Liver (tissue), 8 donors: ENCODE measurements at regions not wholly inside any gene's neighbourhood (a gene's known extent, or its start where the extent isn't known, plus 50 kb on each side); places are given as distances from the start of the nearest gene placed in this dataset.

ENCODE experiments used
- DNase-seq: peaks from one replicate; pipeline ENCODE4 v3.0.0-alpha.2; 2017; ENCODE audit warnings: low spot score
- H3K27ac ChIP-seq, 2 donors: one replicate each; pipeline ENCODE4 v1.7.0; 2013; ENCODE audit warnings: inconsistent platforms in 2 of 2, low read length in 2 of 2, control low read depth in 1 of 2, low read depth in 1 of 2, mild to moderate bottlenecking in 1 of 2
- H3K27me3 ChIP-seq, 4 donors: one replicate each; pipeline versions ENCODE4 v1.6.1 to v1.7.0; 2013; ENCODE audit warnings: low read length in 3 of 4, inconsistent platforms in 1 of 4, mild to moderate bottlenecking in 1 of 4, moderate library complexity in 1 of 4; ENCODE audit not compliant: control insufficient read depth in 4 of 4, insufficient read depth in 4 of 4
- H3K36me3 ChIP-seq, 4 donors: one replicate each; pipeline versions ENCODE4 v1.6.1 to v1.7.0; 2013; ENCODE audit warnings: low read length in 3 of 4, mild to moderate bottlenecking in 3 of 4, low read depth in 1 of 4, moderate library complexity in 1 of 4; ENCODE audit not compliant: control insufficient read depth in 4 of 4, insufficient read depth in 3 of 4
- H3K4me1 ChIP-seq, 4 donors: one replicate each; pipeline versions ENCODE4 v1.6.1 to v1.7.0; 2013; ENCODE audit warnings: low read length in 3 of 4, mild to moderate bottlenecking in 3 of 4, moderate library complexity in 1 of 4; ENCODE audit not compliant: control insufficient read depth in 4 of 4, insufficient read depth in 4 of 4
- H3K4me3 ChIP-seq, 3 donors: one replicate each; pipeline versions ENCODE4 v1.6.1 to v1.7.0; 2013; ENCODE audit warnings: low read length in 3 of 3, control low read depth in 1 of 3, low read depth in 1 of 3, mild to moderate bottlenecking in 1 of 3
- H3K9ac ChIP-seq, 2 donors: one replicate each; pipeline ENCODE4 v1.7.0; 2013; ENCODE audit warnings: low read length in 2 of 2, mild to moderate bottlenecking in 2 of 2, moderate library complexity in 2 of 2, control low read depth in 1 of 2, low read depth in 1 of 2
- H3K9me3 ChIP-seq, 4 donors: one replicate each; pipeline versions ENCODE4 v1.6.1 to v1.7.0; 2013; ENCODE audit warnings: low read length in 3 of 4; ENCODE audit not compliant: control insufficient read depth in 4 of 4
- EGR1 ChIP-seq, 2 donors: IDR thresholded peaks; 2 replicates each; pipeline ENCODE4 v1.6.1; 2016 to 2018; ENCODE audit warnings: antibody characterized with exemption in 2 of 2, low read depth in 2 of 2
- FOXA2 ChIP-seq: IDR thresholded peaks from 2 replicates; pipeline ENCODE4 v1.6.1; 2016; ENCODE audit warnings: antibody characterized with exemption
- GABPA ChIP-seq, 2 donors: IDR thresholded peaks in 1 of 2; conservative IDR thresholded peaks in 1 of 2; 2 replicates each; pipeline ENCODE4 v1.6.1; 2016; ENCODE audit warnings: antibody characterized with exemption in 2 of 2, mild to moderate bottlenecking in 1 of 2, moderate library complexity in 1 of 2
- HNF4A ChIP-seq, 2 donors: conservative IDR thresholded peaks; 2 replicates each; pipeline ENCODE4 v1.6.1; 2016; ENCODE audit warnings: antibody characterized with exemption in 2 of 2, mild to moderate bottlenecking in 2 of 2
- JUND ChIP-seq, 2 donors: IDR thresholded peaks; 2 replicates each; pipeline ENCODE4 v1.6.1; 2016; ENCODE audit warnings: antibody characterized with exemption in 2 of 2
- NR2F2 ChIP-seq: IDR thresholded peaks from 2 replicates; pipeline ENCODE4 v1.6.1; 2016; ENCODE audit warnings: antibody characterized with exemption
- RAD21 ChIP-seq, 2 donors: IDR thresholded peaks; 2 replicates each; pipeline ENCODE4 v1.6.1; 2016; ENCODE audit warnings: antibody characterized with exemption in 2 of 2, mild to moderate bottlenecking in 2 of 2
- RXRA ChIP-seq, 2 donors: IDR thresholded peaks; 2 replicates each; pipeline ENCODE4 v1.6.1; 2017 to 2018; ENCODE audit warnings: antibody characterized with exemption in 2 of 2, mild to moderate bottlenecking in 1 of 2
- SP1 ChIP-seq: IDR thresholded peaks from 2 replicates; pipeline ENCODE4 v1.6.1; 2018; ENCODE audit warnings: antibody characterized with exemption, mild to moderate bottlenecking
- TAF1 ChIP-seq: conservative IDR thresholded peaks from 2 replicates; pipeline ENCODE4 v1.6.1; 2016; ENCODE audit warnings: antibody characterized with exemption, mild to moderate bottlenecking
- YY1 ChIP-seq: IDR thresholded peaks from 2 replicates; pipeline ENCODE4 v1.6.1; 2016; ENCODE audit warnings: antibody characterized with exemption, mild to moderate bottlenecking
- WGBS: extraction: QIAGEN DNeasy Blood & Tissue Kit; methylation state at CpG from one replicate; pipeline ENCODE4 v1.1.7; 2013; 5-methylcytosine and 5-hydroxymethylcytosine counted together
- TF ChIP-seq, protein P1 (sequence below): IDR thresholded peaks from 2 replicates; pipeline ENCODE4 v1.6.1; 2016; ENCODE audit warnings: antibody characterized with exemption
- TF ChIP-seq, protein P2 (sequence below): fragments of 150-350 bp; IDR thresholded peaks from 2 replicates; pipeline ENCODE4 v1.5.1; 2017; ENCODE audit warnings: improper control_type of control experiment, low read depth, low read length; ENCODE audit not compliant: missing input control
- TF ChIP-seq, protein P3 (sequence below): IDR thresholded peaks from 2 replicates; pipeline ENCODE4 v1.6.1; 2016; ENCODE audit warnings: antibody characterized with exemption, mild to moderate bottlenecking
- TF ChIP-seq, protein P4 (sequence below): IDR thresholded peaks from 2 replicates; pipeline ENCODE4 v1.6.1; 2016; ENCODE audit warnings: antibody characterized with exemption
- donor health status: healthy.
- donor health status: healthy.
- donor health status: healthy.
- donor health status: healthy.
- donor health status: healthy.

DNA sequence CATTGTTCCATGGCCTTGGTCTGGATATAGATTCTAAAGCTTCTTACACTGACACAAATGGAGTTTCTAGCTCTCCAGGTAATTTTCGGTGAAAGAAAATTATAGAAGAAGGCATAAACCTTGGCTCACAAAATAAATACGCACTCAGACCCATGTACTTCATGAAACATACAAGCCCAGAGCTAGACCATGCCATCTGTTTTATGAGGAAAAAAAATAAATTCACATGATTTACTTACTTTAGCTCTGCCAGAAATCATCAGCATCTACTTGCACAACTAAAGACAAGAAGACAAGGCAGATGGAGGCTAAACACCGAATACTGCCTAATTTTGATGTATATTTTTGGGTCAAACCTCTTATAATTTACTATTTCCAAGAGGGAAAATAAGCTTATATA, 197.4 kb upstream of the KLF14 start:
- no peak overlapping the region for H3K4me3 ChIP-seq
- no peaks in the 10 kb centered on the region for H3K9me3 ChIP-seq
- no peak overlapping the region for H3K27ac ChIP-seq
- TF ChIP-seq HNF4A (conservative IDR thresholded peaks at IDR 0.05) (no peak), FOXA2 (no peak)
- WGBS, result 99% methylated on average over 3 of the region's 3 CpGs
- DNase-seq, result no peak
- peaks cover 0 to 20% (median 5%) of the 10 kb centered on the region in 4 donors for H3K36me3 ChIP-seq
- no peaks in the 10 kb centered on the region for H3K27me3 ChIP-seq
- H3K9ac ChIP-seq, result no peak overlapping the region
- peaks cover under 1 to 2% (median 1%) of the 10 kb centered on the region in 4 donors for H3K4me1 ChIP-seq

GRCh38 chr7:130932088-130932487, 198.1 kb upstream of the KLF14 start:
- WGBS, result 95% methylated on average over 5 of the region's 5 CpGs
- H3K27me3 ChIP-seq, result no peaks in the 10 kb centered on the region
- no peak overlapping the region for H3K9ac ChIP-seq
- peaks cover 0 to 19% (median 5%) of the 10 kb centered on the region in 4 donors for H3K36me3 ChIP-seq
- H3K27ac ChIP-seq, result no peak overlapping the region
- no peaks in the 10 kb centered on the region for H3K9me3 ChIP-seq
- DNase-seq, result no peak
- H3K4me1 ChIP-seq, result no peaks in the 10 kb centered on the region
- H3K4me3 ChIP-seq, result no peak overlapping the region
- TF ChIP-seq SP1 (no peak), RXRA (IDR thresholded peaks at IDR 0.05) (no peak), TAF1 (no peak), FOXA2 (no peak), NR2F2 (no peak), YY1 (no peak), HNF4A (conservative IDR thresholded peaks at IDR 0.05) (no peak), JUND (IDR thresholded peaks at IDR 0.05) (no peak), RAD21 (IDR thresholded peaks at IDR 0.05) (no peak), EGR1 (IDR thresholded peaks at IDR 0.05; ENCODE audit: low read depth in 2 of 2) (no peak), GABPA (IDR thresholded peaks at IDR 0.05 in 1 of 2, conservative IDR thresholded peaks at IDR 0.05 in 1 of 2) (no peak)
- TF ChIP-seq, protein P1, sequence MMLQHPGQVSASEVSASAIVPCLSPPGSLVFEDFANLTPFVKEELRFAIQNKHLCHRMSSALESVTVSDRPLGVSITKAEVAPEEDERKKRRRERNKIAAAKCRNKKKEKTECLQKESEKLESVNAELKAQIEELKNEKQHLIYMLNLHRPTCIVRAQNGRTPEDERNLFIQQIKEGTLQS, result no peak
- TF ChIP-seq, protein P2, sequence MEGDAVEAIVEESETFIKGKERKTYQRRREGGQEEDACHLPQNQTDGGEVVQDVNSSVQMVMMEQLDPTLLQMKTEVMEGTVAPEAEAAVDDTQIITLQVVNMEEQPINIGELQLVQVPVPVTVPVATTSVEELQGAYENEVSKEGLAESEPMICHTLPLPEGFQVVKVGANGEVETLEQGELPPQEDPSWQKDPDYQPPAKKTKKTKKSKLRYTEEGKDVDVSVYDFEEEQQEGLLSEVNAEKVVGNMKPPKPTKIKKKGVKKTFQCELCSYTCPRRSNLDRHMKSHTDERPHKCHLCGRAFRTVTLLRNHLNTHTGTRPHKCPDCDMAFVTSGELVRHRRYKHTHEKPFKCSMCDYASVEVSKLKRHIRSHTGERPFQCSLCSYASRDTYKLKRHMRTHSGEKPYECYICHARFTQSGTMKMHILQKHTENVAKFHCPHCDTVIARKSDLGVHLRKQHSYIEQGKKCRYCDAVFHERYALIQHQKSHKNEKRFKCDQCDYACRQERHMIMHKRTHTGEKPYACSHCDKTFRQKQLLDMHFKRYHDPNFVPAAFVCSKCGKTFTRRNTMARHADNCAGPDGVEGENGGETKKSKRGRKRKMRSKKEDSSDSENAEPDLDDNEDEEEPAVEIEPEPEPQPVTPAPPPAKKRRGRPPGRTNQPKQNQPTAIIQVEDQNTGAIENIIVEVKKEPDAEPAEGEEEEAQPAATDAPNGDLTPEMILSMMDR, result no peak
- TF ChIP-seq, protein P3, sequence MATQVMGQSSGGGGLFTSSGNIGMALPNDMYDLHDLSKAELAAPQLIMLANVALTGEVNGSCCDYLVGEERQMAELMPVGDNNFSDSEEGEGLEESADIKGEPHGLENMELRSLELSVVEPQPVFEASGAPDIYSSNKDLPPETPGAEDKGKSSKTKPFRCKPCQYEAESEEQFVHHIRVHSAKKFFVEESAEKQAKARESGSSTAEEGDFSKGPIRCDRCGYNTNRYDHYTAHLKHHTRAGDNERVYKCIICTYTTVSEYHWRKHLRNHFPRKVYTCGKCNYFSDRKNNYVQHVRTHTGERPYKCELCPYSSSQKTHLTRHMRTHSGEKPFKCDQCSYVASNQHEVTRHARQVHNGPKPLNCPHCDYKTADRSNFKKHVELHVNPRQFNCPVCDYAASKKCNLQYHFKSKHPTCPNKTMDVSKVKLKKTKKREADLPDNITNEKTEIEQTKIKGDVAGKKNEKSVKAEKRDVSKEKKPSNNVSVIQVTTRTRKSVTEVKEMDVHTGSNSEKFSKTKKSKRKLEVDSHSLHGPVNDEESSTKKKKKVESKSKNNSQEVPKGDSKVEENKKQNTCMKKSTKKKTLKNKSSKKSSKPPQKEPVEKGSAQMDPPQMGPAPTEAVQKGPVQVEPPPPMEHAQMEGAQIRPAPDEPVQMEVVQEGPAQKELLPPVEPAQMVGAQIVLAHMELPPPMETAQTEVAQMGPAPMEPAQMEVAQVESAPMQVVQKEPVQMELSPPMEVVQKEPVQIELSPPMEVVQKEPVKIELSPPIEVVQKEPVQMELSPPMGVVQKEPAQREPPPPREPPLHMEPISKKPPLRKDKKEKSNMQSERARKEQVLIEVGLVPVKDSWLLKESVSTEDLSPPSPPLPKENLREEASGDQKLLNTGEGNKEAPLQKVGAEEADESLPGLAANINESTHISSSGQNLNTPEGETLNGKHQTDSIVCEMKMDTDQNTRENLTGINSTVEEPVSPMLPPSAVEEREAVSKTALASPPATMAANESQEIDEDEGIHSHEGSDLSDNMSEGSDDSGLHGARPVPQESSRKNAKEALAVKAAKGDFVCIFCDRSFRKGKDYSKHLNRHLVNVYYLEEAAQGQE, result no peak
- TF ChIP-seq, protein P4, sequence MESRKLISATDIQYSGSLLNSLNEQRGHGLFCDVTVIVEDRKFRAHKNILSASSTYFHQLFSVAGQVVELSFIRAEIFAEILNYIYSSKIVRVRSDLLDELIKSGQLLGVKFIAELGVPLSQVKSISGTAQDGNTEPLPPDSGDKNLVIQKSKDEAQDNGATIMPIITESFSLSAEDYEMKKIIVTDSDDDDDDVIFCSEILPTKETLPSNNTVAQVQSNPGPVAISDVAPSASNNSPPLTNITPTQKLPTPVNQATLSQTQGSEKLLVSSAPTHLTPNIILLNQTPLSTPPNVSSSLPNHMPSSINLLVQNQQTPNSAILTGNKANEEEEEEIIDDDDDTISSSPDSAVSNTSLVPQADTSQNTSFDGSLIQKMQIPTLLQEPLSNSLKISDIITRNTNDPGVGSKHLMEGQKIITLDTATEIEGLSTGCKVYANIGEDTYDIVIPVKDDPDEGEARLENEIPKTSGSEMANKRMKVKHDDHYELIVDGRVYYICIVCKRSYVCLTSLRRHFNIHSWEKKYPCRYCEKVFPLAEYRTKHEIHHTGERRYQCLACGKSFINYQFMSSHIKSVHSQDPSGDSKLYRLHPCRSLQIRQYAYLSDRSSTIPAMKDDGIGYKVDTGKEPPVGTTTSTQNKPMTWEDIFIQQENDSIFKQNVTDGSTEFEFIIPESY, result no peak
